OCI-LY7 (cell line): ENCODE measurements at regions not wholly inside any gene's neighbourhood (a gene's known extent, or its start where the extent isn't known, plus 50 kb on each side); places are given as distances from the start of the nearest gene placed in this dataset.

Experiments
- BruUV-seq: library from RNA; stranded (reverse); fragments of 400-500 nt; replicated peaks from 2 replicates; lab custom pipeline; 2021; lab: Mats Ljungman, UMichigan
- CTCF ChIA-PET: fragments of 300-600 bp; sonication (Branson Sonifier 250); formaldehyde crosslinking; loops from one replicate; lab custom pipeline; 2022; ENCODE audit warnings: antibody characterized with exemption; ENCODE audit not compliant: unreplicated experiment; lab: Charles Lee
- POLR2A ChIA-PET: fragments of 300-600 bp; sonication (Branson Sonifier 250); formaldehyde crosslinking; loops from one replicate; lab custom pipeline; 2022; ENCODE audit warnings: antibody characterized with exemption; lab: Charles Lee
- DNase-seq: peaks from one replicate; pipeline ENCODE4 v3.0.0-alpha.2; 2015; ENCODE audit warnings: low spot score
- H2AFZ ChIP-seq: fragments of 200-600 bp; sonication (generic), shearing (Covaris generic); 2 replicates; pipeline ENCODE4 v1.6.1; 2014; ENCODE audit warnings: mild to moderate bottlenecking, antibody characterized with exemption, low read length, moderate library complexity
- H3K27ac ChIP-seq: fragments of 200-600 bp; sonication (generic); 2 replicates; pipeline ENCODE4 v1.5.1; 2014; ENCODE audit warnings: mixed run types, low read depth, mild to moderate bottlenecking, moderate library complexity, low read length, inconsistent platforms; ENCODE audit not compliant: poor library complexity, severe bottlenecking
- H3K36me3 ChIP-seq: fragments of 200-600 bp; sonication (generic); 2 replicates; pipeline ENCODE4 v1.6.1; 2014; ENCODE audit warnings: mild to moderate bottlenecking, antibody characterized with exemption, low read length, moderate library complexity, mixed read lengths; ENCODE audit not compliant: insufficient read depth
- H3K4me1 ChIP-seq: fragments of 200-600 bp; sonication (generic); 2 replicates; pipeline ENCODE4 v1.5.1; 2014; ENCODE audit warnings: mild to moderate bottlenecking, low read length; ENCODE audit not compliant: insufficient read depth, poor library complexity, severe bottlenecking
- H3K4me2 ChIP-seq: fragments of 200-600 bp; sonication (generic); 2 replicates; pipeline ENCODE4 v1.6.1; 2014; ENCODE audit warnings: mild to moderate bottlenecking, low read length
- H3K4me3 ChIP-seq: fragments of 200-600 bp; sonication (generic); 2 replicates; pipeline ENCODE4 v1.5.1; 2014; ENCODE audit warnings: mild to moderate bottlenecking, low read depth, low read length; ENCODE audit not compliant: poor library complexity, severe bottlenecking
- H3K79me2 ChIP-seq: fragments of 200-600 bp; sonication (generic); 2 replicates; pipeline ENCODE4 v1.6.1; 2016; ENCODE audit warnings: low read depth, mild to moderate bottlenecking, low read length, moderate library complexity, mixed read lengths; ENCODE audit not compliant: insufficient read depth
- H3K9me2 ChIP-seq: fragments of 200-600 bp; sonication (generic); 2 replicates; pipeline ENCODE4 v1.6.1; 2016; ENCODE audit warnings: mild to moderate bottlenecking, low read length, mixed read lengths; ENCODE audit not compliant: insufficient read depth
- H3K9me3 ChIP-seq: fragments of 200-600 bp; sonication (generic); 2 replicates; pipeline ENCODE4 v1.6.1; 2014; ENCODE audit warnings: mild to moderate bottlenecking, mixed run types, low read length, mixed read lengths
- H4K20me1 ChIP-seq: fragments of 200-600 bp; sonication (generic); 2 replicates; pipeline ENCODE4 v1.6.1; 2014; ENCODE audit warnings: mild to moderate bottlenecking, antibody characterized with exemption, low read length, moderate library complexity, mixed read lengths; ENCODE audit not compliant: insufficient read depth
- EZH2phosphoT487 ChIP-seq: fragments of 200-600 bp; sonication (generic); IDR thresholded peaks from 2 replicates; pipeline ENCODE4 v1.6.1; 2018; ENCODE audit warnings: low read depth, borderline replicate concordance, mild to moderate bottlenecking, mixed run types, antibody characterized with exemption, low read length, moderate library complexity, mixed read lengths
- intact Hi-C: fragments of 100-400 bp; cut with micrococcal nuclease; formaldehyde crosslinking; loops from one replicate; pipeline ENCODE4 v1.10.0; 2022; ENCODE audit not compliant: unreplicated experiment
- TF ChIP-seq, protein P1 (sequence below): fragments of 200-600 bp; sonication (generic); conservative IDR thresholded peaks from 2 replicates; pipeline ENCODE4 v1.5.1; 2014; ENCODE audit warnings: mild to moderate bottlenecking, antibody characterized with exemption, low read length, moderate library complexity, mixed read lengths

- CTCF ChIA-PET, result no interaction called here
- intact Hi-C loops, result no loop called here
- Histone ChIP-seq H3K79me2 (no peaks in the 10 kb centered on the region), H3K9me2 (no peaks in the 10 kb centered on the region), H3K36me3 (no peaks in the 10 kb centered on the region), H2AFZ (no peak overlapping the region), H4K20me1 (no peaks in the 10 kb centered on the region), H3K9me3 (no peaks in the 10 kb centered on the region), H3K4me3 (no peak overlapping the region), H3K27ac (no peak overlapping the region), H3K4me2 (no peak overlapping the region), H3K4me1 (no peaks in the 10 kb centered on the region)
- no peak for DNase-seq
- POLR2A ChIA-PET, result no interaction called here
- BruUV-seq, result no TSS peak
- TF ChIP-seq EZH2phosphoT487, result no peak
- TF ChIP-seq, protein P1, sequence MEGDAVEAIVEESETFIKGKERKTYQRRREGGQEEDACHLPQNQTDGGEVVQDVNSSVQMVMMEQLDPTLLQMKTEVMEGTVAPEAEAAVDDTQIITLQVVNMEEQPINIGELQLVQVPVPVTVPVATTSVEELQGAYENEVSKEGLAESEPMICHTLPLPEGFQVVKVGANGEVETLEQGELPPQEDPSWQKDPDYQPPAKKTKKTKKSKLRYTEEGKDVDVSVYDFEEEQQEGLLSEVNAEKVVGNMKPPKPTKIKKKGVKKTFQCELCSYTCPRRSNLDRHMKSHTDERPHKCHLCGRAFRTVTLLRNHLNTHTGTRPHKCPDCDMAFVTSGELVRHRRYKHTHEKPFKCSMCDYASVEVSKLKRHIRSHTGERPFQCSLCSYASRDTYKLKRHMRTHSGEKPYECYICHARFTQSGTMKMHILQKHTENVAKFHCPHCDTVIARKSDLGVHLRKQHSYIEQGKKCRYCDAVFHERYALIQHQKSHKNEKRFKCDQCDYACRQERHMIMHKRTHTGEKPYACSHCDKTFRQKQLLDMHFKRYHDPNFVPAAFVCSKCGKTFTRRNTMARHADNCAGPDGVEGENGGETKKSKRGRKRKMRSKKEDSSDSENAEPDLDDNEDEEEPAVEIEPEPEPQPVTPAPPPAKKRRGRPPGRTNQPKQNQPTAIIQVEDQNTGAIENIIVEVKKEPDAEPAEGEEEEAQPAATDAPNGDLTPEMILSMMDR, result no peak
Observed at GRCh38 chr9:134505032-134505431, 136.6 kb upstream of the COL5A1 start.

DNA sequence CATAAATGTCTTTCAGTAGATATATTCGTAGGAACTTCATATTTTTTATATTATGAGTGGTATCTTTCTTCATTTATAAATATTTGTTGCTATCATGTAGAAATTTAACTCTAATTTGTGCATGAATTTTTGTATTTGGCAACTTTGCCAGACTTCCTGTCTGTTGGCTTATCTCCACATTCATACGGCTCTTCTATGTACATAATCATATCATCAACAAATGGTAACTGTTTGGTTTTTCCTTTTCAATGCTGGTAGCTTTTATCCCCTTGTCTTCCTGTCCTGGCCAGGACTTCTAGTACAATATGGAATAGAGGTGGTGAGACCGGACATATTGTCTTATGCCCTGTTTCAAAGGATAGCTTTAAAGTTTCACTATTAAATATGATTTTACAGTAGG, 132.3 kb upstream of the COL5A1 start:
- Histone ChIP-seq H3K4me1 (no peaks in the 10 kb centered on the region), H4K20me1 (no peaks in the 10 kb centered on the region), H3K9me2 (no peaks in the 10 kb centered on the region), H3K9me3 (no peaks in the 10 kb centered on the region), H3K36me3 (no peaks in the 10 kb centered on the region), H3K27ac (no peak overlapping the region), H3K79me2 (no peaks in the 10 kb centered on the region), H3K4me3 (no peak overlapping the region), H2AFZ (no peak overlapping the region), H3K4me2 (no peak overlapping the region)
- TF ChIP-seq, protein P1, result no peak
- TF ChIP-seq EZH2phosphoT487, result no peak
- intact Hi-C loops, result no loop called here
- no peak for DNase-seq
- ChIA-PET CTCF (no interaction called here), POLR2A (interaction anchor here (0.5 kb wide), 1 partner anchor 100 kb away, joined by 3 read pairs; no protein-coding TSS in a partner anchor)
- BruUV-seq, result no TSS peak

GRCh38 chr9:134509817-134510216, 131.8 kb upstream of the COL5A1 start:
- POLR2A ChIA-PET, result interaction anchor here (0.5 kb wide), 1 partner anchor 99 kb away, joined by 3 read pairs; no protein-coding TSS in a partner anchor
- BruUV-seq, result no TSS peak
- CTCF ChIA-PET, result no interaction called here

More at GRCh38 chr9:134509817-134510216, 131.8 kb upstream of the COL5A1 start:
- H3K4me2 ChIP-seq, result no peak overlapping the region
- H4K20me1 ChIP-seq, result no peaks in the 10 kb centered on the region
- no peak for TF ChIP-seq EZH2phosphoT487
- TF ChIP-seq, protein P1, result no peak
- H3K9me3 ChIP-seq, result no peaks in the 10 kb centered on the region
- no peaks in the 10 kb centered on the region for H3K36me3 ChIP-seq
- no peak for DNase-seq
- intact Hi-C loops, result no loop called here
- H2AFZ ChIP-seq, result no peak overlapping the region
- H3K4me1 ChIP-seq, result no peaks in the 10 kb centered on the region
- no peaks in the 10 kb centered on the region for H3K79me2 ChIP-seq
- H3K4me3 ChIP-seq, result no peak overlapping the region
- H3K27ac ChIP-seq, result no peak overlapping the region
- no peaks in the 10 kb centered on the region for H3K9me2 ChIP-seq
